ENCODE measurements at regions not wholly inside any gene's neighbourhood (a gene's known extent, or its start where the extent isn't known, plus 50 kb on each side); places are given as distances from the start of the nearest gene placed in this dataset.

DNA sequence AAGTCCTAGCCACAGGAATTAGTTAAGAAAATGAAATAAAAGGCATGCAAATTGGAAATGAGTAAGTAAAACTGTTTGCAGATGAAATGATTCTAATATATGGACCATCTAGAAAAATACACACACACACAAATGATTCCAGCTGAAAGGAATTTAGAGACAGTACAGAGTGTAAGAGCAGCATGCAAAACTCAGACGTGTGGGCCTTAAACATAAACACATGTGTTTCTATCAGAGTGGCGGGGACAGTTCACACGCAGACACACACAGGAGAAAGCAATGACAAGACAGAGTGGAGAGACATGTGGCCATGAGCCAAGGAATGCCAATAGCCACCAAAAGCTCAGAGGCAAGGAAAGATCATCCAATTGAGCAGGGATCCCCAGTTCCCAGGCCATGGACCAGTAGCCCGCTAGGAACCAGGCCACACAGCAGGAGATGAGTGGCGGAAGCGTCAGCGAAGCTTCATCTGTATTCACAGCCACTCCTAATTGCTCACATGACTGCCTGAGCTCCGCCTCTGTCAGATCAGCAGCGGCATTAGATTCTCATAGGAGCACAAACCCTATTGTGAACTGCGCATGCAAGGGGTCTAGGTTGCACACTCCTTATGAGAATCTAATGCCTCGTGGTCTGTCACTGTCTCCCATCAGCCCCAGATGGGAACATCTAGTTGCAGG, 155.4 kb downstream of the ARL4C start:
- DNase-seq, result no peak

DNA sequence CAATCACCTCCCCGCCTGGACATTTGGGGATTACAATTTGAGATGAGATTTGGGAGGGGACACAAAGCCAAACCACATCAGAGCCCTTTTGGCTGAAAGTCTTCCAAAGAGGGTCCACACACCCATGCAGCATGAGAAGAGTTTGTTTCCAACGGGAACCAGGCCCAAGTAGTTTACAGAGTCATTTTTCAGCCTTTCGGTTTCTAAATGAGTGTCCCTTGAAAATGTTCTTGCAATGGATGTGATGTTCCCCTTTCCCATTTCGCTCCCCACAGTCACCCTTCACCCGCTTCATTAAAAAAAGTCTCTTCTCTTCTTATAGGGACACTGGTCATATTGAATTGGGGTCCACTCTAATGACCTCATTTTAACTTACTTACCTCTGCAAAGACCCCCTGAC, 157.4 kb downstream of the ARL4C start:
- no peak for DNase-seq

DNA sequence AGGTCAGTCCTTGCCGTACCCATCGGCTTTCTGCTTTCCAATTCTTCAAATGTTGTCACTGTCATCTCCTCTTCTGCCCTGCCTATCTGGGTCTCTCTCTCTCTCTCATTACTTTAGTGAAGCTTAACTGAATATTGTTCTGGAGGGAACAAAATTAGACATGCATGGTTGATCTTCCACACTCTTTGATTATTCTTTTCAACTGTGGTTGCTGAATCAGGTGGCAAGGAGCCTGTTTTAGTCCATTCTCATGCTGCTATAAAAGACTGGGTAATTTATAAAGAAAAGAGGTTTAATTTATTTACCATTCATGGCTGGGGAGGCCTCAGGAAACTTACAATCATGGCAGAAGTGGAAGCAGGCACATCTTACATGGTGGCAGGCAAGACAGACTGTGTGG, 157.9 kb downstream of the ARL4C start:
- no peak for DNase-seq

DNA sequence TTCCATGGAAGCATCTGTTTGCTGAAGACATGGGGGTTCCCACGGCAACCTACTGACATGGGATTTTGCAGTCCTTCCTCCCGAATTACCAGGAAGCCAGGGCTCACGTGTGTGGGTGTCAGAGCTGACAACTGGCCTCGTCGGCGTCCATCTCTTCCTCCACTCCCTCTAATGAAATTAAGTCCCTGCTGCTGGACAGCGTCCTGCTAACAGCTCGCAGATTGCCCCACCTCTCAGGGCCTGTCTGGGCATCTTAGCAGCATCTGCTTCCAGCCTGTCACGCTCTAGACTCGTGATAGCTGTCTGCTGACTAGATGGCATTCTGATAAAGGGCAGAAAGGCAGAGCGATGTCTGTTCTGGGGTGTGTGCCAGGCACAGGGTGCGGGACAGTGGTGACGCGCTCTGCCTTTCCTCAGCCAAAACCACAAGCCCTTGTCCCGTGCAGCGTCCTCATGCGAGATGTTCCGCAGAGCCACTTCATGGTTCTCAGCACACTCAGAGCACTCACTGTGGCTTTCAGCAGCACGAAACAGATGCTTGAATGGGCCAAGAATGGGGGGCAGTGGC, 161.1 kb downstream of the ARL4C start:
- DNase-seq, result peak in 41 of 56 donors; percentile 7 to 89 (median 41)

DNA sequence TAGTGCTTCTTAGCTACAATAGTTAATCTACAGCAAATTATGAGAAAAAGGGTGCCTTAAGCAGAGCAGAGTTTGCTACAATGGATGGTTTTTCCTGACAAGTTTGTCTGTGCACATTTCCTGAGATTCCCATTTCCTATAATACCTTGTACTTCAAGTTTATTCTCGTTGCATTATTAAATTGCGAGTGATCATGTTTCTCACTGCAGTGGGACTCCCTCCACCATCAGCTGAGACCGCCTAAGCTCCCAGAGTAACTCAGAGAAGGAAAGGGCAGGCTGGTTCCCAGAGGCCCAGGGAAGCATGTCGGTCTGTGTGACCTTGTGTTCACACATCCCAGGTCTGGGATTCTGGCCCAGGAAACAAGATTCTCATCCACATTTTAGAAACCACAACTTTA, 162.1 kb downstream of the ARL4C start:
- no peak for DNase-seq

DNA sequence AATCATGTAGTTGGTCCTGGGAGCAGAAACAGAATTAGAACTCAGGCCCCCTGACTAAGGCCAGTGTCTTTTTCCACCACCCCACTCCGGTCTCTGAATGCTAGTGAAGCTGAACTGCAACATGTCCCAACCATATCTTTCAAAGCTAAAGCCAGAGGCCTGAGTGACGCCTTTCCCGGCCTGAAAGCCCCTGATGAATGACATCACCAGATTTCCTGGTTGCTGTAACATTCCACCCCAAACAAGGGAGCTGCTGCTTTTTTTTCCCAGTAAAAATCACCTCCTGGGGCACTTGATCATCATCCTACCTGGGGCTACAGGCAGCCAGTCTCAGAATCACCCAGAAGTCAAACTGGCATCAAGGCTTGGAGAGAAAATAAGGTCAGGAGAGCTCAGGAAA, 162.7 kb downstream of the ARL4C start:
- no peak for DNase-seq

DNA sequence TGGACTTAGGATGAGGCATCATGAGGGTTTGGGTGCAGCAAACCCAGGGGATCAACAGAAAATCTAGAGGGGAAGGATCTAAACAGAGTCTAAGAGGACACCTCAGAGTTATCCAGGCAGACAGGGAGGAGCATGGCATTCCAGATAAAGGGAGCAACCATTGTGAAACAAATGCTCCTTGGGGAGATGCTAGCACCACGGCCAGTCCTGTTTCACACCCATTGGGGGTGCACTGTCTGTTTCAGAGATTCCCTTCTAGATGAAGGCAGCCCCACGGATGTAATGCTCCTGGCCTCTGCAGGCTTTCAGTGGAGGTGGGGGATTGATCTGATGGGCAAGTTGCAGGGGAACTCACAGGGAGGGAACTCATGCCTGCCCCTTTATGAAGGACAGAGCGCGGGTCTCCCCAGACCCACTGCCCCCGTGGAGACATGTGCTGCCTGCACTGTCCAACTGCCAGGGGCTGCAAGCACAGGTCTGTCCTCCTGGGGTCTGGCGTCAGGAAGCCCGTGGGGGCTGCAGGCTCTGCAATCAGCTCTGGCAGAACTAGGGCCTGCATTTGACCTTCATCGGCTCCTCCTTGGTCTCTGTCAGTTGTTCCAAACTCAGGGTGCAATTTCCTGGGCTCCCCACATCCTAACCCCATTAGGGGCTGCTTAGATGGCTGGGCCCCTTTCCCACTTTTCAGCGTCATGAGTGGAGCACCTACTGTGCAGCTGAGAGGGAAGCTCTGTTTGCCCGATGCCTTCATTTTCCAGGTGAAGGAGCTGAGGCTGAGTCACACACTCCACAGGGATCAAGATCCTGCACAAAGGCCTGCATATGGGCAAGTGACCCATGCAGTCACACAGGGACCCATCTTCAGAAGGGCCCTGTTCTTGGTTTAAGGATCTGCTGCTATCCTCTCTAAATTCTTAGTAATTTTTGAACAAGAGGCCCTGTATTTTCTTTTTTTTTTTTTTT, 163.4 kb downstream of the ARL4C start:
- no peak for DNase-seq

DNA sequence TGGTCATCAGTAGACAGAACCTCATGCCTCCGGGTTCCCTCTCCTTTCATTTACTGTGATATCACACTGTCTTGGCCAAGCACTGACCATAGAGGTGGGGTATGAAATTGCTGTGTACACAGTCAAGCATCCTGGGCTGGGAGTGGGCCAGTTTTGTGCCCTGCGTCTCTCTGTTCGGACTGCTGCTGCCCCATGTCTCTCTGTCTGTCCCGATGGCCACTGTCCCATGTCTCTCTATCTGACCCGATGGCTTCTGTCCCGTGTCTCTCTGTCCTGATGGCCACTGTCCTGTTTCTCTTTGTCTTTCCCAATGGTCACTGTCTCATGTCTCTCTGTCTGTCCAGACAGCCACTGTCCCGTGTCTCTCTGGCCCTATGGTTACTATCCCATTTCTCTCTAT, 164.9 kb downstream of the ARL4C start:
- DNase-seq, result no peak

DNA sequence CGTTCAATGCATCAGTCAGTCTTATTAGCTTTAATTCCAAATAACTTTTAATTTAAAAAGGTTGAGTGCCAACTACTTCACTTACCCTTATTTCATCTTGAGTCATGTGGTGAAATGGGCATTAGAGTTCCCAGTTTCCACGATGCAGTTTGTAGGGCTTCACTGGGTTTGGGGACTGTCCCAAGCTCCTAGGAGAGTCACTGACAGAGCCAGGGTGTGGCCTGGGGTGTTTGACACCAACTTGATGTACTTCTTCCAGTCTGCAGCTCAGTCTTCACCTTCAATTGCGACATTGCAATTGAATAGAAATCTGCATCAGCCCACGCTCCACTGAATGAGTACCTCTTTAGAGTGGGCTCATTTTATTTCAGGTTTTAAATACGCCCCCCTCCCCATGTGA, 165.3 kb downstream of the ARL4C start:
- DNase-seq, result no peak

DNA sequence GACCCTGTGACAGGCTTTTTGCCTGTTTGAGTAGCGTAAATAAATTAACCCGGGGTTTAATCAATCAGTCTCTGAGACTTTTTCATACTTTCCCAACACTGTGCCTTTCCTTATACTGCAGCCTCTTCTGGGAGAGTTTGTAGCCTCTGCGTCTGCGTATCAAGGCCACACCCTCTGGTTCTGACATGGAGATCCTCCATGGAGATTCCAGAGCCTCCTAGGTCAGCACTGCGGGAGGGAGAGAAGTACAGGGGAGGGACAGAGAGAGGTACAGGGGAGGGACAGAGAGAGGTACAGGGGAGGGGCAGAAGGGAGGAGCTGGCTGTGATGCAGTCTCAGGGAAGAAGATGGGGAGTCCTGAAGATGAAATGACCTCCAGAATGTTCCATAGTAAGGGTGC, 166.0 kb downstream of the ARL4C start:
- no peak for DNase-seq

DNA sequence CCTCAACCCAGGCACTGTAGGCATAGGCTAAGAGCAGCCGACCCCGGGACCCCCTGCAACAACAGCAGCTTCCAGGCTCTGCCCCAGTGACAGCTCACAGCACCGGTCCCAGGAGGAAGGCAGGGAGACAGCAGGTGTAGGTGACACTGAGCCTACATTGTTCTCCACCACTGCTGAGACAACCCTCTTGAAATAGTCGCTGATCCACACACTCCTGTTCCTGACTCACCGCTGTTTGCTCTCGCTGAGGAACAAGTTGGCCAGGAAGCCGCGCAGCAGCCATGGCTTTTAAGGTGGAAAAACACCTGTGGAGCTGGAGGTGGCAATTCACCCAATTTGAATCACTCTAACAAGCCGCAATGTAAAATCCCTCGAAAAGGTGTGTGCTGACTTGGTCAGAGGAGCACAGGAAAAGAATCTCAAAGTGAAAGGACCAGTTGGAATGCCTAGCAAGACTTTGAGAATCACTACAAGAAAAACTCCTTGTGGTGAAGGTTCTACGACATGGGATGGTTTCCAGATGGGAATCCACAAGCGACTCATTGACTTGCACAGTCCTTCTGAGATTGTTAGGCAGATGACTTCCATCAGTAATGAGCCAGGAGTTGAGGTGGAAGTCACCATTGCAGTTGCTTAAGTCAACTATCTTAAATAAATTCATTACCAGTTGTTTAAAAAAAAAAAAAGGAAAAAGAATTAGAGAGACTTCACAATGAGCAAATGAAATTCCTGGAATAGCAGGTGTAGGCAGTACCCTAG, 167.5 kb downstream of the ARL4C start:
- no peak for DNase-seq

DNA sequence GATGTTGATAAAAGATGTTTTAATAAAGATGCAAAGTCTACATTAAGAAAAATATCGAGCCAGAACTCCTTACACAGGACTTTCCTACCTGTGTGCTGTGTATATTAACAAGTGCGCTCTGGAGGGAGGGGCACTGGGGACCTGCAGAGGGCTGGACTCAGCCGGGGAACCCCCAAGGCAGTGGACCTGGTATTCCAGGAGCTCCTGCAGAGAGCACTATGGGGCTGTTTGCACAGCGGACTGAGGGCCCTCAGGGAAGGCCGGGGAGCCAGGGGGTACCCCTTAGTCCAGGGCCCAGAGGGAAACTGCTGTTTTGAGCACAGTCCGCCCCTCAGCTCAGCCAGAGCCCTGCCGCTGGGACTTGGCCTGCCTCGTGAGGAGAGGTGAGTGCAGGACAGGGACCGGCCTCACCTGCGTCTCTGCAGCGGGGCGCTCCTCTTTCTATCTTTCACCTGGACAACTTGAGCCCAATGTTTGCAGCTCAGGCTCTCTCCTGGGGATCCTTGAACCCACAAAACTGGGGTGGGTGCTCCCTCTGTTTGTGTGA, 168.4 kb downstream of the ARL4C start:
- DNase-seq, result no peak

DNA sequence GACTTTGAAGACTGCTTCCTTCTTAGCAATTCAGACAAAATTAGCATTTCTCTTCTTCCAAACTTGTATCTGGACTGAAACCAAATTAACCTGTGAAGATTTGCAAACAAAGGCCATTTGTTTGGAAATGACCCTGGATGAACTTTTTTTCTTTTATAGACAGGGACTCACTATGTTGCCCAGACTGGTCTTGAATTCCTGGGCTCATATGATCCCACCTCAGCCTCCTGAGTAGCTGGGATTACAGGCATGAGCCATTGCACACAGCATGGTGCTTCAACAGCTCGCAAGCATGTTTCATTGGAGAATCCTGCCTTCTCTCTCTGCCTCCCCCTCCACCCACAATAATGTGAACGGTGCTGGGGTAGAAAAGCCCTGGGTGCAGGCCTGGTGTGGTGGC, 170.2 kb downstream of the ARL4C start:
- DNase-seq, result no peak

DNA sequence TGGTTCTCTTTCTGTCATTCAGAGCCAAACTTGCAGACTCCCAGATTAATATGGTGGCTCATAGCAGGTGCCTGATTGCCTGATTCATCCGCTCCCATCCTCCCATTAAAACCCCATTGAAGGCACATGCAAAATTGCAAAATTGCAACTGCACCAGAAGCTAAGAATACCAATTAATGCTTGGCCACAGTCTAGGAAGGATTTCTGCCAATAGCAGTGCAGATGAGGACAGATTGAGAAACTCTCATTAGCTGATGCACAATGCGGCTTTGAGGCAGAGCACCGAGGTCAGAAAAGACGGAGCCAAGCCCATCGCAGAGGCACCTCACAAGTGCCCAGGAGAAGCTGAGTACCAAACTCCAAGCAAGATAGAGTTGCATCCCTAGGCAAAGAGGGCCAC, 172.8 kb downstream of the ARL4C start:
- DNase-seq, result peak in 36 of 56 donors; percentile 7 to 70 (median 26)

DNA sequence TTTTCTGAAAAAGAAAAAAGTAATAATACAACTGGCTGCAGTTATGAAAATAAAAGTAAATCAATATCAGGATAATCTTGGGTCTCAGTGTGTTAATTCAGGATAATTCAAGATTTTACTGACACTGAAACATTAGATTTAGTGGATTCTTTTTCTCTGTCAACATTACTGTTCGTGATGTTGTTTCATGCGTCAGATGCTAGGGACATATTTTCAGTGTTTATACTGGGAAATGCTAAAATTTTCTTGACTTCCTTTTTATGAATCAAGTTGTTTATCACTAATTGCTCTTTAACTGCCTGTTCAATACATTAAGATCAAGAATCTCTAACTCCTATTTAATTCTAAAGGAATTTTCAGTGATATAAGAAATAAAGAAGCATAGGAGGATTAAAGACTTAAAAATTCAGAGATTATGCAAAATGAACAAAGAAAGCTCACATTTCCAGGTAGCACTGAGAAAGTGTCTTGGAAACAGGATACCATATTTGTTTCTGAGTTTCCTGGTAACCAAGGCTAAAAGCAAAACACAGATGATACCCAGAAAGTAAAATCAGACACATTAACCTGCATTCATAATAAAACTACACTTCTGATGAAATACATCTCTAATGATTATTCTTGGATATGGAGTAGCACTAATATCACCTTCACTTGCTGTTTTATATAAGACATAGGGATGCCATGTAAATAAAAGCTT, 174.0 kb downstream of the ARL4C start:
- no peak for DNase-seq

DNA sequence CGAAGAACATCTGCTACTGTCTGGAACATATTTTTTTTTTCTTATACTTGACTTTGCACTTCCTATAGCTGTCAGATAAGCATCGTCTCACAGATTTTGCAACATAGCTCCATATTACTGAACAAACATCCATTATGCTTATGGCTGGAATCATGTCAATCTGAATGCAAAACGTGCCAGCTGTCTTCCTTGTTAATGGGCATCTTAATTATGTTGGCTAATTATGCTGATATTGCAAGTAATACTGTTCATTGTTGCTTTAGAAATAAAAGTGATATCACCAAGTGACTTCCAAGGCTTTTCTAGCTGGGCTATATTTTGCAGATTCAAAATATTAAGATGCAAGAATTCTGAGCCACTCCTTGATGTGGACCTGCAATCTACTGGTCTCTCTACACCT, 176.8 kb downstream of the ARL4C start:
- DNase-seq, result no peak

DNA sequence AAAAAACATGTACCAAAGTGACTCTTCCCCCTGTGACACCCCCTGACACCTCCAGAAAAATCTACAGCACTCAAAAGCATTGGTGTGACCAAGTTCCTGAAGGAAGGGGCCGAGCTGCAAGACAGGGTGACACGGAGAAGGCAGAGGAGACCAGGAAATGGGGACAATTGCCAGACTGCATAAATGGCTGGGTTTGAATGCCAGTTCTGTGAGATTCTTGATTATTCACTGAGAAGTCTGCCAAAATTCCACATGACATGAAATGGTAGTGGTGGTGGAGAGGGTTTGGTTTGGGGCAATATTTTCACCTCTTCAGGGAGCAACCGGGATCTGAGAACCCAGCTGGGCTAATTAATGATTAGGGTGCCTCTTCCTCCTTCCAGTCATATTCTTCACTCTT, 178.5 kb downstream of the ARL4C start:
- DNase-seq, result no peak

DNA sequence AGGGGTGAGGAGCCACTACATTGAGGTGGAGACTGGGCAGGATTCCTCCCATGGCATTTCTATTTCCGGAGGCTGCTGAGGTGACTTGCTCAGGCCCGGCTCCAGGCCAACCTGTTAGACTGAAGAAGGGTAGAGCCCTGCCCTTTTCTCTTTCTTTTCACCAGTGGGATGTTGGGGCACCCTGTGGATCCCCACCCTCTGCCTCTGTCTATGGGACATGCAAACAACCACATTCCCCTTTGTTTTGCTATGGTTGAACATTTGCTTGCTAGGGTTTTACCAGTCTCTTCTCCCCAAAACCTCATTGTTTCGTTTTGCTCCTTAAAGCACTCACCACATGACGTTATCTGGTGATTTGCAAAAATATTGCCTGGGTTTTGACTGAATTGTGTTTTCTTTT, 183.3 kb downstream of the ARL4C start:
- DNase-seq, result no peak

DNA sequence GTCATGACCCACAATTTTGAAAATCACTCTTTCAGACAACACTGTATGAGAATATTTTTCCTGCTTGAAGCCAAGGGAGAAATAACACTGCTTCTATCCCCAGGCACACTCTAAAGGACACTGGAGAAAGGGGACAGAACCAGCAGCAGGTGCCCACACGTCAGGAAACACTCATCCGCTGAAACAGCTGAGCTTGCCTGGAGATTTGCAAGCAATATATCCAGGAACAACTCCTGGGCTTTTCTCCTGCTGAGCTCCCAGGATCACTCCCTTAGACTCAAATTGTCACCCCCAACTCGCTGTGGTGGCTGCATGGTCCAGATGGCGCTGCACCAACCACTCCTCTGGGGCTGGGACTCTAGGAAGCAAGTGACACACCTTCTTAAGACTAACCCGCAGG, 186.7 kb downstream of the ARL4C start:
- DNase-seq, result no peak

DNA sequence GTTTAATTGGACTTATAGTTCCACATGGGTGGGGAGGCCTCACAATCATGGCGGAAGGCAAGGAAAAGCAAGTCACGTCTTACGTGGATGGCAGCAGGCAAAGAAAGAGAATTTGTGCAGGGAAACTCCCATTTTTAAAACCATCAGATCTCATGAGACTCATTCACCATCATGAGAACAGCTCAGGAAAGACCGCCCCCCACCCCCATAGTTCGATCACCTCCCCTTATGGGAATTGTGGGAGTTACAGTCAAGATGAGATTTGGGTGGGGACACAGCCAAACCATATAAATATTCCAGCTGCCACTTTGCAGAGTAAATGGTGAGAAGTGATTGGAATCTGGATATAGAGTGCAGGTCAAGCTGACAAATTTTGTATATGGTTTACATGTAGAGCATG, 187.4 kb downstream of the ARL4C start:
- no peak for DNase-seq

DNA sequence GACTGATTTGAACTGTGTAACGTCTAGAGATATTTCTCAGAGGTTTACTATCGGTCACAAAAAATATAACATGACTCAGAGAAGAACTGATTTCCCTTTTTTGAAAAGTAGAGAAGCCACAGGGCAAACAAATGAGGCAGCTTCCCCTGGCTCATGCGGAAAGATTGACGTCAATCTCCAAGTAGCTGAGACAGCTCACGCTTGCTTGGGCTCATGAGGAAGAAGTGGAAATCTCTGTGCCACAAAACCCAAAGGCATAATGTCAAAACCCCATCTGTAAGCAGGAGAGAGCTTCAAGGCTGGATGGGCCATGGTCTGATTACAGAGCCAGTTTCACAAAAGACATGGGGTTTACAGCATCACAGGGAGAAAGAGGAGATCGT, 188.1 kb downstream of the ARL4C start:
- DNase-seq, result peak in 2 of 56 donors; percentile 20 to 25

All from amygdala (tissue), 56 donors.